ENCODE measurements at regions not wholly inside any gene's neighbourhood (a gene's known extent, or its start where the extent isn't known, plus 50 kb on each side); places are given as distances from the start of the nearest gene placed in this dataset.

GRCh38 chr10:43024524-43024923 lies 52.3 kb upstream of the RET start:
- TF ChIP-seq EZH2 (IDR thresholded peaks at IDR 0.05; ENCODE audit: borderline replicate concordance, low read depth, low read length, poor library complexity, severe bottlenecking) (no peak), CTCF (conservative IDR thresholded peaks at IDR 0.05; ENCODE audit: low read depth, low read length) (no peak)
- H3K27ac ChIP-seq (ENCODE audit: low read depth, low read length, poor library complexity, severe bottlenecking), result no peak overlapping the region
- H3K27me3 ChIP-seq (replicated peaks; ENCODE audit: insufficient read depth, low read depth, low read length, poor library complexity), result no peaks in the 10 kb centered on the region
- CTCF ChIA-PET, result no interaction called here
- peaks cover 9% of the 10 kb centered on the region for H3K4me1 ChIP-seq (ENCODE audit: insufficient read depth, low read length, poor library complexity, severe bottlenecking)
- H3K36me3 ChIP-seq (ENCODE audit: insufficient read depth, low read length, poor library complexity, severe bottlenecking), result no peaks in the 10 kb centered on the region
- intact Hi-C loops (cut with micrococcal nuclease; ENCODE audit: unreplicated experiment), result no loop called here
- no peak overlapping the region for H3K4me3 ChIP-seq (ENCODE audit: low read depth, low read length, poor library complexity, severe bottlenecking)
- no peaks in the 10 kb centered on the region for H3K9me3 ChIP-seq (ENCODE audit: low read depth, low read length, poor library complexity, severe bottlenecking)
- DNase-seq (ENCODE audit: low spot score), result no peak
- BruUV-seq (replicated peaks), result no TSS peak
- POLR2A ChIA-PET (ENCODE audit: low non-redundant PET), result no interaction called here

DNA sequence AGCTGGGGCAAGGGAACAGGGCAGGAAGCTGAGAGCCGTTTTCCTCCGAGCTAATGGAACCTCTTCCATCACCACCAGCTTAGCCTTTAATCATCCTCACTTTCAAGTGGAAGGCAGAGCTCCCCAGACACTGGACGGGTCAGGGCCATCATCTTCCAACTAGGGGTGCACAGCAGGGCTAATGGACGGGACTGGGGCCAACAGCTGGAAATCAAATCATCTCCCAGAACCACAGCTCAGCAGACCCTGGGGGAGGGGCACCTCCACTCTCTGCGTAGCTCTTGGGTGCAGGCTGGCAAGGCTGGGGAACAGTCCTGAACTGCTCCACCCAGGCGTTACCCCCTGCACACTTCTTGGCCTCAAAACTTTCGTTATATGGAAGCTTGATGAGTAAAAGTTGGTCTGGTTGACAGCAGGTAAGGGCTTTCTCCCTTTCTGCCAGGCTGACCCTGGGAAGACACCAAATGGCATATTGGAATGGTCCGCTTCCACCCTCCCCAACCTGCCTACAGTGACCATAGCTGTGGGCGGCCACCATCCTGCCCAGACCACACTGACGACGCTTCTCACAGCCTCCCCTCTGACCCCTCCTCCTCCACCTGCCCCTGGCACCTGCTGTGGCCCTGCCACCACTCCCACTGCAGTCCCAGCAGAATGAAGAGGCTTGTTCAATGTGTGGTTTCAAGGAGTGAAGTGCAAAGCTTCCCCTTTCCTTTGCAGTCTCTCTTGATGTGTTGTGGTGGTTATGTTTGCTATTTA lies 51.7 kb upstream of the RET start:
- DNase-seq (ENCODE audit: low spot score), result no peak
- H3K27ac ChIP-seq (ENCODE audit: low read depth, low read length, poor library complexity, severe bottlenecking), result no peak overlapping the region
- no TSS peak for BruUV-seq (replicated peaks)
- no peaks in the 10 kb centered on the region for H3K27me3 ChIP-seq (replicated peaks; ENCODE audit: insufficient read depth, low read depth, low read length, poor library complexity)
- TF ChIP-seq EZH2 (IDR thresholded peaks at IDR 0.05; ENCODE audit: borderline replicate concordance, low read depth, low read length, poor library complexity, severe bottlenecking) (no peak), CTCF (conservative IDR thresholded peaks at IDR 0.05; ENCODE audit: low read depth, low read length) (no peak)
- H3K4me1 ChIP-seq (ENCODE audit: insufficient read depth, low read length, poor library complexity, severe bottlenecking), result peaks cover 3% of the 10 kb centered on the region
- CTCF ChIA-PET, result no interaction called here
- intact Hi-C loops (cut with micrococcal nuclease; ENCODE audit: unreplicated experiment), result no loop called here
- H3K9me3 ChIP-seq (ENCODE audit: low read depth, low read length, poor library complexity, severe bottlenecking), result no peaks in the 10 kb centered on the region
- H3K36me3 ChIP-seq (ENCODE audit: insufficient read depth, low read length, poor library complexity, severe bottlenecking), result no peaks in the 10 kb centered on the region
- H3K4me3 ChIP-seq (ENCODE audit: low read depth, low read length, poor library complexity, severe bottlenecking), result no peak overlapping the region
- POLR2A ChIA-PET (ENCODE audit: low non-redundant PET), result no interaction called here

GRCh38 chr10:43026039-43026973 lies 50.6 kb upstream of the RET start:
- no peaks in the 10 kb centered on the region for H3K4me1 ChIP-seq (ENCODE audit: insufficient read depth, low read length, poor library complexity, severe bottlenecking)
- ChIA-PET POLR2A (ENCODE audit: low non-redundant PET) (no interaction called here), CTCF (no interaction called here)
- intact Hi-C loops (cut with micrococcal nuclease; ENCODE audit: unreplicated experiment), result no loop called here
- no peak for DNase-seq (ENCODE audit: low spot score)
- no TSS peak for BruUV-seq (replicated peaks)
- no peaks in the 10 kb centered on the region for H3K36me3 ChIP-seq (ENCODE audit: insufficient read depth, low read length, poor library complexity, severe bottlenecking)
- H3K27me3 ChIP-seq (replicated peaks; ENCODE audit: insufficient read depth, low read depth, low read length, poor library complexity), result no peaks in the 10 kb centered on the region
- TF ChIP-seq CTCF (conservative IDR thresholded peaks at IDR 0.05; ENCODE audit: low read depth, low read length), result no peak
- no peak for TF ChIP-seq EZH2 (IDR thresholded peaks at IDR 0.05; ENCODE audit: borderline replicate concordance, low read depth, low read length, poor library complexity, severe bottlenecking)
- H3K27ac ChIP-seq (ENCODE audit: low read depth, low read length, poor library complexity, severe bottlenecking), result no peak overlapping the region
- H3K9me3 ChIP-seq (ENCODE audit: low read depth, low read length, poor library complexity, severe bottlenecking), result peaks cover 4% of the 10 kb centered on the region
- no peak overlapping the region for H3K4me3 ChIP-seq (ENCODE audit: low read depth, low read length, poor library complexity, severe bottlenecking)

Small RNAs in the stretch of these regions (microRNA-seq; reads per million reads assigned to microRNA genes)
- gene MIR5100, result 16.7 reads per million, percentile 40 among the genes with 10 or more reads in this experiment

All from A673 (cell line).